Kidney glomerular epithelial cell (primary cell): ENCODE measurements at regions not wholly inside any gene's neighbourhood (a gene's known extent, or its start where the extent isn't known, plus 50 kb on each side); places are given as distances from the start of the nearest gene placed in this dataset.

Experiments
- DNase-seq: peaks from one replicate; lab custom pipeline; 2025; lab: John Stamatoyannopoulos, UW

GRCh38 chr3:89042236-89042835 is 65.1 kb upstream of the EPHA3 start:
- no peak for DNase-seq

- no peak for DNase-seq
Measured at GRCh38 chr3:89043406-89043932, 64.0 kb upstream of the EPHA3 start.

GRCh38 chr3:89046661-89047060 is 60.8 kb upstream of the EPHA3 start:
- DNase-seq = no peak

- no peak for DNase-seq
Measured at GRCh38 chr3:89049119-89049518, 58.3 kb upstream of the EPHA3 start.

- no peak for DNase-seq
Measured at GRCh38 chr3:89052386-89052785, 55.0 kb upstream of the EPHA3 start.

- DNase-seq = no peak
Measured at GRCh38 chr3:89057398-89057797, 50.0 kb upstream of the EPHA3 start.
